ENCODE measurements at regions not wholly inside any gene's neighbourhood (a gene's known extent, or its start where the extent isn't known, plus 50 kb on each side); places are given as distances from the start of the nearest gene placed in this dataset.

GRCh38 chr6:168834801-168835200 lies 393.8 kb downstream of the SMOC2 start:
- no peaks in the 10 kb centered on the region for H3K9me3 ChIP-seq (ENCODE audit: control insufficient read depth in 1 of 2, low read length in 2 of 2)
- H3K4me3 ChIP-seq (ENCODE audit: low read depth in 1 of 2, low read length in 2 of 2), result no peak overlapping the region
- no peaks in the 10 kb centered on the region for H3K27me3 ChIP-seq (ENCODE audit: low read depth, low read length)
- no peak overlapping the region for H3K27ac ChIP-seq (ENCODE audit: low read length)
- no peaks in the 10 kb centered on the region for H3K4me1 ChIP-seq (ENCODE audit: control insufficient read depth in 1 of 2, insufficient read depth in 2 of 2, low read length in 2 of 2)
- no peaks in the 10 kb centered on the region for H3K36me3 ChIP-seq (ENCODE audit: control insufficient read depth in 1 of 2, insufficient read depth in 2 of 2, low read length in 2 of 2)

GRCh38 chr6:168834042-168834587 lies 393.1 kb downstream of the SMOC2 start:
- Histone ChIP-seq H3K9me3 (ENCODE audit: control insufficient read depth in 1 of 2, low read length in 2 of 2) (no peaks in the 10 kb centered on the region), H3K36me3 (ENCODE audit: control insufficient read depth in 1 of 2, insufficient read depth in 2 of 2, low read length in 2 of 2) (no peaks in the 10 kb centered on the region), H3K27ac (ENCODE audit: low read length) (no peak overlapping the region), H3K4me1 (ENCODE audit: control insufficient read depth in 1 of 2, insufficient read depth in 2 of 2, low read length in 2 of 2) (no peaks in the 10 kb centered on the region), H3K4me3 (ENCODE audit: low read depth in 1 of 2, low read length in 2 of 2) (no peak overlapping the region), H3K27me3 (ENCODE audit: low read depth, low read length) (no peaks in the 10 kb centered on the region)

GRCh38 chr6:168828800-168829199 lies 387.8 kb downstream of the SMOC2 start:
- no peaks in the 10 kb centered on the region for H3K27me3 ChIP-seq (ENCODE audit: low read depth, low read length)
- no peaks in the 10 kb centered on the region for H3K36me3 ChIP-seq (ENCODE audit: control insufficient read depth in 1 of 2, insufficient read depth in 2 of 2, low read length in 2 of 2)
- no peak overlapping the region for H3K27ac ChIP-seq (ENCODE audit: low read length)
- H3K9me3 ChIP-seq (ENCODE audit: control insufficient read depth in 1 of 2, low read length in 2 of 2), result no peaks in the 10 kb centered on the region
- peaks cover 0 to 9% of the 10 kb centered on the region in 2 donors for H3K4me1 ChIP-seq (ENCODE audit: control insufficient read depth in 1 of 2, insufficient read depth in 2 of 2, low read length in 2 of 2)
- no peak overlapping the region for H3K4me3 ChIP-seq (ENCODE audit: low read depth in 1 of 2, low read length in 2 of 2)

- H3K4me1 ChIP-seq (ENCODE audit: control insufficient read depth in 1 of 2, insufficient read depth in 2 of 2, low read length in 2 of 2), result peaks cover 0 to 9% of the 10 kb centered on the region in 2 donors
- no peak overlapping the region for H3K27ac ChIP-seq (ENCODE audit: low read length)
- no peaks in the 10 kb centered on the region for H3K36me3 ChIP-seq (ENCODE audit: control insufficient read depth in 1 of 2, insufficient read depth in 2 of 2, low read length in 2 of 2)
- H3K27me3 ChIP-seq (ENCODE audit: low read depth, low read length), result no peaks in the 10 kb centered on the region
- H3K4me3 ChIP-seq (ENCODE audit: low read depth in 1 of 2, low read length in 2 of 2), result no peak overlapping the region
- H3K9me3 ChIP-seq (ENCODE audit: control insufficient read depth in 1 of 2, low read length in 2 of 2), result no peaks in the 10 kb centered on the region
These were observed 387.1 kb downstream of the SMOC2 start for GRCh38 chr6:168828035-168828434.

- H3K27ac ChIP-seq (ENCODE audit: low read length), result no peak overlapping the region
- H3K27me3 ChIP-seq (ENCODE audit: low read depth, low read length), result no peaks in the 10 kb centered on the region
- no peaks in the 10 kb centered on the region for H3K9me3 ChIP-seq (ENCODE audit: control insufficient read depth in 1 of 2, low read length in 2 of 2)
- H3K36me3 ChIP-seq (ENCODE audit: control insufficient read depth in 1 of 2, insufficient read depth in 2 of 2, low read length in 2 of 2), result no peaks in the 10 kb centered on the region
- H3K4me3 ChIP-seq (ENCODE audit: low read depth in 1 of 2, low read length in 2 of 2), result no peak overlapping the region
- peaks cover 0 to 9% of the 10 kb centered on the region in 2 donors for H3K4me1 ChIP-seq (ENCODE audit: control insufficient read depth in 1 of 2, insufficient read depth in 2 of 2, low read length in 2 of 2)
These were observed 386.5 kb downstream of the SMOC2 start for GRCh38 chr6:168827586-168827871.

GRCh38 chr6:168826726-168827585 lies 386.0 kb downstream of the SMOC2 start:
- H3K4me1 ChIP-seq (ENCODE audit: control insufficient read depth in 1 of 2, insufficient read depth in 2 of 2, low read length in 2 of 2), result peaks cover 0 to 9% of the 10 kb centered on the region in 2 donors
- H3K27me3 ChIP-seq (ENCODE audit: low read depth, low read length), result no peaks in the 10 kb centered on the region
- no peak overlapping the region for H3K4me3 ChIP-seq (ENCODE audit: low read depth in 1 of 2, low read length in 2 of 2)
- H3K36me3 ChIP-seq (ENCODE audit: control insufficient read depth in 1 of 2, insufficient read depth in 2 of 2, low read length in 2 of 2), result no peaks in the 10 kb centered on the region
- no peaks in the 10 kb centered on the region for H3K9me3 ChIP-seq (ENCODE audit: control insufficient read depth in 1 of 2, low read length in 2 of 2)
- no peak overlapping the region for H3K27ac ChIP-seq (ENCODE audit: low read length)

GRCh38 chr6:168826078-168826390 lies 385.1 kb downstream of the SMOC2 start:
- Histone ChIP-seq H3K27ac (ENCODE audit: low read length) (no peak overlapping the region), H3K36me3 (ENCODE audit: control insufficient read depth in 1 of 2, insufficient read depth in 2 of 2, low read length in 2 of 2) (no peaks in the 10 kb centered on the region), H3K4me3 (ENCODE audit: low read depth in 1 of 2, low read length in 2 of 2) (no peak overlapping the region), H3K27me3 (ENCODE audit: low read depth, low read length) (no peaks in the 10 kb centered on the region), H3K4me1 (ENCODE audit: control insufficient read depth in 1 of 2, insufficient read depth in 2 of 2, low read length in 2 of 2) (peaks cover 0 to 9% of the 10 kb centered on the region in 2 donors), H3K9me3 (ENCODE audit: control insufficient read depth in 1 of 2, low read length in 2 of 2) (no peaks in the 10 kb centered on the region)

GRCh38 chr6:168825226-168826077 lies 384.5 kb downstream of the SMOC2 start:
- H3K27ac ChIP-seq (ENCODE audit: low read length), result no peak overlapping the region
- no peaks in the 10 kb centered on the region for H3K27me3 ChIP-seq (ENCODE audit: low read depth, low read length)
- H3K36me3 ChIP-seq (ENCODE audit: control insufficient read depth in 1 of 2, insufficient read depth in 2 of 2, low read length in 2 of 2), result no peaks in the 10 kb centered on the region
- H3K4me1 ChIP-seq (ENCODE audit: control insufficient read depth in 1 of 2, insufficient read depth in 2 of 2, low read length in 2 of 2), result peaks cover 0 to 9% of the 10 kb centered on the region in 2 donors
- H3K9me3 ChIP-seq (ENCODE audit: control insufficient read depth in 1 of 2, low read length in 2 of 2), result no peaks in the 10 kb centered on the region
- no peak overlapping the region for H3K4me3 ChIP-seq (ENCODE audit: low read depth in 1 of 2, low read length in 2 of 2)

GRCh38 chr6:168823397-168824212 lies 382.6 kb downstream of the SMOC2 start:
- Histone ChIP-seq H3K4me3 (ENCODE audit: low read depth in 1 of 2, low read length in 2 of 2) (no peak overlapping the region), H3K27me3 (ENCODE audit: low read depth, low read length) (no peaks in the 10 kb centered on the region), H3K4me1 (ENCODE audit: control insufficient read depth in 1 of 2, insufficient read depth in 2 of 2, low read length in 2 of 2) (peaks cover 0 to 9% of the 10 kb centered on the region in 2 donors), H3K27ac (ENCODE audit: low read length) (no peak overlapping the region), H3K9me3 (ENCODE audit: control insufficient read depth in 1 of 2, low read length in 2 of 2) (no peaks in the 10 kb centered on the region), H3K36me3 (ENCODE audit: control insufficient read depth in 1 of 2, insufficient read depth in 2 of 2, low read length in 2 of 2) (no peaks in the 10 kb centered on the region)

GRCh38 chr6:168822376-168822775 lies 381.4 kb downstream of the SMOC2 start:
- no peak overlapping the region for H3K27ac ChIP-seq (ENCODE audit: low read length)
- H3K4me1 ChIP-seq (ENCODE audit: control insufficient read depth in 1 of 2, insufficient read depth in 2 of 2, low read length in 2 of 2), result peaks cover 0 to 6% of the 10 kb centered on the region in 2 donors
- peaks cover under 1 to 3% of the 10 kb centered on the region in 2 donors for H3K9me3 ChIP-seq (ENCODE audit: control insufficient read depth in 1 of 2, low read length in 2 of 2)
- H3K36me3 ChIP-seq (ENCODE audit: control insufficient read depth in 1 of 2, insufficient read depth in 2 of 2, low read length in 2 of 2), result no peaks in the 10 kb centered on the region
- H3K4me3 ChIP-seq (ENCODE audit: low read depth in 1 of 2, low read length in 2 of 2), result no peak overlapping the region
- no peaks in the 10 kb centered on the region for H3K27me3 ChIP-seq (ENCODE audit: low read depth, low read length)

- Histone ChIP-seq H3K4me1 (ENCODE audit: control insufficient read depth in 1 of 2, insufficient read depth in 2 of 2, low read length in 2 of 2) (no peaks in the 10 kb centered on the region), H3K27ac (ENCODE audit: low read length) (no peak overlapping the region), H3K9me3 (ENCODE audit: control insufficient read depth in 1 of 2, low read length in 2 of 2) (peaks cover 4 to 9% of the 10 kb centered on the region in 2 donors)
These were observed 378.6 kb downstream of the SMOC2 start for GRCh38 chr6:168819546-168819945.

More at GRCh38 chr6:168819546-168819945, 378.6 kb downstream of the SMOC2 start:
- Histone ChIP-seq H3K36me3 (ENCODE audit: control insufficient read depth in 1 of 2, insufficient read depth in 2 of 2, low read length in 2 of 2) (no peaks in the 10 kb centered on the region), H3K4me3 (ENCODE audit: low read depth in 1 of 2, low read length in 2 of 2) (no peak overlapping the region), H3K27me3 (ENCODE audit: low read depth, low read length) (no peaks in the 10 kb centered on the region)
